ENCODE measurements at regions not wholly inside any gene's neighbourhood (a gene's known extent, or its start where the extent isn't known, plus 50 kb on each side); places are given as distances from the start of the nearest gene placed in this dataset.

GRCh38 chr5:152673601-152674000 lies 268.5 kb upstream of the NMUR2 start:
- TF ChIP-seq POLR2A (IDR thresholded peaks at IDR 0.05), result no peak
- no peak for TF ChIP-seq CTCF (IDR thresholded peaks at IDR 0.05)
